RWPE2 (cell line): ENCODE measurements at regions not wholly inside any gene's neighbourhood (a gene's known extent, or its start where the extent isn't known, plus 50 kb on each side); places are given as distances from the start of the nearest gene placed in this dataset.

Experiments used
- ATAC-seq: fragments of 200-7000 bp; cut with Tn5 transposase; 3 replicates; pipeline ENCODE4 v1.9.1; 2021; ENCODE audit warnings: low read depth
- DNase-seq: peaks from one replicate; pipeline ENCODE4 v3.0.0-alpha.2; 2020; ENCODE audit warnings: low spot score
- H3K27ac ChIP-seq: fragments of 450-650 bp; 2 replicates; pipeline ENCODE4 v1.5.1; 2017; ENCODE audit warnings: mild to moderate bottlenecking; ENCODE audit not compliant: poor library complexity, severe bottlenecking
- H3K27me3 ChIP-seq: fragments of 250-450 bp; sonication (Bioruptor Pico); 2 replicates; pipeline ENCODE4 v1.5.1; 2021; ENCODE audit warnings: mild to moderate bottlenecking, moderate library complexity; ENCODE audit not compliant: insufficient read depth, poor library complexity, severe bottlenecking
- H3K36me3 ChIP-seq: fragments of 250-450 bp; sonication (Bioruptor Pico); 2 replicates; pipeline ENCODE4 v1.5.1; 2020; ENCODE audit warnings: low read depth, mild to moderate bottlenecking, moderate library complexity
- H3K4me1 ChIP-seq: fragments of 250-450 bp; sonication (Bioruptor Pico); 2 replicates; pipeline ENCODE4 v1.5.1; 2021; ENCODE audit warnings: mild to moderate bottlenecking, moderate library complexity; ENCODE audit not compliant: insufficient read depth, poor library complexity, severe bottlenecking
- H3K4me3 ChIP-seq: fragments of 250-450 bp; sonication (Bioruptor Pico); 2 replicates; pipeline ENCODE4 v1.5.1; 2021; ENCODE audit warnings: mild to moderate bottlenecking, moderate library complexity; ENCODE audit not compliant: severe bottlenecking
- H3K9me3 ChIP-seq: fragments of 250-450 bp; sonication (Bioruptor Pico); 2 replicates; pipeline ENCODE4 v1.5.1; 2021; ENCODE audit warnings: mild to moderate bottlenecking, moderate library complexity; ENCODE audit not compliant: severe bottlenecking
- CTCF ChIP-seq: fragments of 450-650 bp; IDR thresholded peaks from one replicate; pipeline ENCODE4 v1.5.1; 2017; ENCODE audit warnings: mild to moderate bottlenecking, moderate library complexity; ENCODE audit not compliant: poor library complexity, severe bottlenecking

GRCh38 chr2:8458503-8459459 is 223.1 kb upstream of the ID2 start:
- DNase-seq (no peak), ATAC-seq (no peak)
- no peak for TF ChIP-seq CTCF
- Histone ChIP-seq H3K9me3 (no peaks in the 10 kb centered on the region), H3K27ac (no peak overlapping the region), H3K4me3 (no peak overlapping the region), H3K36me3 (no peaks in the 10 kb centered on the region), H3K27me3 (peaks cover 14% of the 10 kb centered on the region), H3K4me1 (no peaks in the 10 kb centered on the region)

GRCh38 chr2:8459474-8459873 is 222.4 kb upstream of the ID2 start:
- no peak overlapping the region for H3K4me3 ChIP-seq
- no peak for DNase-seq
- no peak for TF ChIP-seq CTCF
- no peak overlapping the region for H3K27ac ChIP-seq
- no peaks in the 10 kb centered on the region for H3K9me3 ChIP-seq
- ATAC-seq = no peak
- peaks cover 14% of the 10 kb centered on the region for H3K27me3 ChIP-seq
- H3K4me1 ChIP-seq = no peaks in the 10 kb centered on the region
- H3K36me3 ChIP-seq = no peaks in the 10 kb centered on the region

- TF ChIP-seq CTCF = no peak
- no peaks in the 10 kb centered on the region for H3K9me3 ChIP-seq
- H3K27me3 ChIP-seq = peaks cover 14% of the 10 kb centered on the region
- no peak overlapping the region for H3K27ac ChIP-seq
- H3K4me1 ChIP-seq = no peaks in the 10 kb centered on the region
- H3K4me3 ChIP-seq = no peak overlapping the region
- no peak for ATAC-seq
- DNase-seq = no peak
- no peaks in the 10 kb centered on the region for H3K36me3 ChIP-seq
Observed at GRCh38 chr2:8461341-8461740, 220.5 kb upstream of the ID2 start.

DNA sequence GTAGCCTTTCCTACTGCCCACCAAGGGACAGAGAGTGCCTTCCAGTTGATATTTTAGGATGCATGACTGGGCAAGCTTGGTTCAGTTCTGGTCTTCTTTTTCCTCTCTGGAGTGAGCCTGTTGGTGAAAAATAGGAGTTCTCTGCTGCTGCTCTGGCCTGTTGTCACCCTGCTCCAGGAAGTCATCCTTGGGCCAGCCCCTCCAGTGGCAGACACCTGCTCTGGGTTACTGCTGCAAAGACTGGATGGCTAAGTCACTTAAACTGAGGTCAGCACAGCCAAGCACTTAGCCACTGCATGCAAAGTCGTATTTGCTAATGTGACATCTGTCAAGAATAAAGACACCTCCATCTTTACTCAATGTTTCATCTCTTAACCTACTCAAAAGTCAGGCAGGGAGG is 219.6 kb upstream of the ID2 start:
- DNase-seq (no peak), ATAC-seq (no peak)
- H3K27ac ChIP-seq = no peak overlapping the region
- H3K36me3 ChIP-seq = no peaks in the 10 kb centered on the region
- TF ChIP-seq CTCF = no peak
- H3K9me3 ChIP-seq = no peaks in the 10 kb centered on the region
- H3K4me3 ChIP-seq = no peak overlapping the region
- peaks cover 14% of the 10 kb centered on the region for H3K27me3 ChIP-seq
- no peaks in the 10 kb centered on the region for H3K4me1 ChIP-seq
